HEK293T (cell line): ENCODE measurements at regions not wholly inside any gene's neighbourhood (a gene's known extent, or its start where the extent isn't known, plus 50 kb on each side); places are given as distances from the start of the nearest gene placed in this dataset.

ENCODE experiments used
- CTCF ChIA-PET: fragments of 350-600 bp; formaldehyde crosslinking; extraction: SDS; loops from one replicate; lab custom pipeline; 2021; ENCODE audit warnings: antibody characterized with exemption, inconsistent platforms; lab: Yijun Ruan, JAX
- POLR2A ChIA-PET: fragments of 350-600 bp; formaldehyde crosslinking; extraction: SDS; loops from one replicate; lab custom pipeline; 2020; ENCODE audit warnings: antibody characterized with exemption, inconsistent platforms; lab: Yijun Ruan, JAX
- DNase-seq: peaks from one replicate; pipeline ENCODE4 v3.0.0; 2012; ENCODE audit warnings: mixed read lengths; ENCODE audit errors: extremely low spot score
- ARNT ChIP-seq: fragments of 450-650 bp; IDR thresholded peaks from 2 replicates; pipeline ENCODE4 v1.6.1; 2017; ENCODE audit warnings: mild to moderate bottlenecking
- BHLHE40 ChIP-seq: fragments of 450-650 bp; IDR thresholded peaks from 2 replicates; pipeline ENCODE4 v1.6.1; 2016; ENCODE audit warnings: mild to moderate bottlenecking, moderate library complexity, borderline replicate concordance
- CTBP1 ChIP-seq: fragments of 450-650 bp; IDR thresholded peaks from 2 replicates; pipeline ENCODE4 v1.6.1; 2016; ENCODE audit warnings: borderline replicate concordance
- ELF4 ChIP-seq: fragments of 450-650 bp; IDR thresholded peaks from 2 replicates; pipeline ENCODE4 v1.6.1; 2017; ENCODE audit warnings: antibody characterized with exemption
- FOXA1 ChIP-seq: fragments of 450-650 bp; IDR thresholded peaks from 2 replicates; pipeline ENCODE4 v1.6.1; 2016; ENCODE audit warnings: mild to moderate bottlenecking
- FOXK2 ChIP-seq: fragments of 450-650 bp; IDR thresholded peaks from 2 replicates; pipeline ENCODE4 v1.6.1; 2016; ENCODE audit warnings: mild to moderate bottlenecking
- FOXM1 ChIP-seq: fragments of 450-650 bp; IDR thresholded peaks from 2 replicates; pipeline ENCODE4 v1.6.1; 2017; ENCODE audit warnings: mild to moderate bottlenecking, borderline replicate concordance
- HDGF ChIP-seq: fragments of 450-650 bp; IDR thresholded peaks from 2 replicates; pipeline ENCODE4 v1.6.1; 2017; ENCODE audit warnings: antibody characterized with exemption, borderline replicate concordance
- L3MBTL2 ChIP-seq: fragments of 450-650 bp; conservative IDR thresholded peaks from 2 replicates; pipeline ENCODE4 v1.6.1; 2016; ENCODE audit warnings: mild to moderate bottlenecking
- LEF1 ChIP-seq: fragments of 450-650 bp; IDR thresholded peaks from 2 replicates; pipeline ENCODE4 v1.6.1; 2017; ENCODE audit warnings: mild to moderate bottlenecking, borderline replicate concordance
- NFRKB ChIP-seq: fragments of 450-650 bp; IDR thresholded peaks from 2 replicates; pipeline ENCODE4 v1.6.1; 2016; ENCODE audit warnings: mild to moderate bottlenecking, moderate library complexity
- SP1 ChIP-seq: fragments of 450-650 bp; IDR thresholded peaks from 2 replicates; pipeline ENCODE4 v1.6.1; 2017
- SUZ12 ChIP-seq: fragments of 450-650 bp; IDR thresholded peaks from 2 replicates; pipeline ENCODE4 v1.6.1; 2016; ENCODE audit warnings: mild to moderate bottlenecking
- TARDBP ChIP-seq: fragments of 450-650 bp; IDR thresholded peaks from 2 replicates; pipeline ENCODE4 v1.6.1; 2016
- ZNF384 ChIP-seq: fragments of 450-650 bp; IDR thresholded peaks from 2 replicates; pipeline ENCODE4 v1.6.1; 2016
- TF ChIP-seq, protein P1 (sequence below): fragments of 450-650 bp; IDR thresholded peaks from 2 replicates; pipeline ENCODE4 v1.6.1; 2016

DNA sequence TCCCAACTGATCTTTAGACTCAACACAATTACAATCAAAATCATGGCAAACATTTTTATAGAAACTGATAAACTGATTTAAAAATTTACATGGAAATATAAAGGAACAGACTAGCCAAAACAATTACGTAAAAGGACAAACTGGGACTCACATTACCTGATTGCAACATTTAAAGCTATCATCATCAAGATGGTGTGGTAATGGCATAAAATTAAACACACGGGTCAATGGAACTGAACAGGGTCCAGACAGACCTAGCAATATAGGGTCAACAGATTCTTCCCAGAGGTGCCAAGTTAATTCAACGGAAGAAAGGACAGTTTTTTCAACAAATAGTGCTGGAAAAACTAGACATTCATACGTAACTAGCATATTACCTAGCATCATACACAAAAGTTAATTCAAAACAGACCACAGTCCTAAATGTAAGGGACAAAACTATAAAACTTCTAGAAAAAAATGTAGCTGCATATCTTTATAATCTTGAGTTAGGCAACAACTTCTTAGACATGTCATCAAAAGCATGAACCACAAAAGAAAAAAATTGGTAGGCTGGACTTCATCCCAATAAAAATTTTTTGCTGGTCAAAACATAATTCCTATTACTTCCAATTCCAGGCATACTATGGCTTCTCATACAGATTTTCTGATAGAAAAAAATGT lies 147.4 kb upstream of the BEND6 start:
- ChIA-PET POLR2A (interaction anchor here (2.3 kb wide), 1 partner anchor 35 kb away, joined by 5 read pairs; no protein-coding TSS in a partner anchor), CTCF (interaction anchor here (0.5 to 0.7 kb wide), 2 partner anchors 84 to 459 kb away, joined by 3 to 4 read pairs; no protein-coding TSS in a partner anchor)
- TF ChIP-seq SP1, result no peak
- TF ChIP-seq ZNF384, result no peak
- no peak for TF ChIP-seq FOXA1
- no peak for TF ChIP-seq TARDBP
- TF ChIP-seq SUZ12, result no peak
- no peak for TF ChIP-seq L3MBTL2
- TF ChIP-seq ELF4, result no peak
- no peak for TF ChIP-seq FOXM1
- TF ChIP-seq, protein P1, sequence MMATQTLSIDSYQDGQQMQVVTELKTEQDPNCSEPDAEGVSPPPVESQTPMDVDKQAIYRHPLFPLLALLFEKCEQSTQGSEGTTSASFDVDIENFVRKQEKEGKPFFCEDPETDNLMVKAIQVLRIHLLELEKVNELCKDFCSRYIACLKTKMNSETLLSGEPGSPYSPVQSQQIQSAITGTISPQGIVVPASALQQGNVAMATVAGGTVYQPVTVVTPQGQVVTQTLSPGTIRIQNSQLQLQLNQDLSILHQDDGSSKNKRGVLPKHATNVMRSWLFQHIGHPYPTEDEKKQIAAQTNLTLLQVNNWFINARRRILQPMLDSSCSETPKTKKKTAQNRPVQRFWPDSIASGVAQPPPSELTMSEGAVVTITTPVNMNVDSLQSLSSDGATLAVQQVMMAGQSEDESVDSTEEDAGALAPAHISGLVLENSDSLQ, result no peak
- TF ChIP-seq LEF1, result no peak
- TF ChIP-seq FOXK2, result no peak
- TF ChIP-seq BHLHE40, result no peak
- no peak for TF ChIP-seq HDGF
- no peak for TF ChIP-seq ARNT
- TF ChIP-seq CTBP1, result no peak
- no peak for TF ChIP-seq NFRKB
- DNase-seq, result no peak

DNA sequence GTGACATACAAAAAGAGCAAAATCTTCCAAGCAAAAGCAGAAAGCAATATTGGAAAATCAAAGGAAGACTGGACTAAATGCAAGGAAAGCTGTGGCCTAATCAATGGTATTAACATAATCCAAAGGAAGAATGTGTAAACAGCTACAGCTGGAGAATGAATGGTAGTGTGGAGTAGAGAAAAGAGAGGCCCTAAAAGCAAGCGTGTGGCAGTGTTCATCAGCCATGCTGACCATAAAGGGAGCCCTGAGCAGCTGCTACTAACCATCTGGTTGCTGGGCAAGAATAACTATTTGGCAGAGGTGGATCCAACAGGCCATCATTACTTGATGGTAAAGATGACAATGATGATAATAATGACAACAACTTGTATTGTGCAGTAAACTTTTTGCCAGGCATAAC lies 148.5 kb upstream of the BEND6 start:
- ChIA-PET POLR2A (interaction anchor here (2.3 kb wide), 1 partner anchor 36 kb away, joined by 5 read pairs; no protein-coding TSS in a partner anchor), CTCF (interaction anchor here (0.6 kb wide), 1 partner anchor 37 kb away, joined by 4 read pairs; no protein-coding TSS in a partner anchor)
- TF ChIP-seq TARDBP (no peak), SP1 (no peak), SUZ12 (no peak), ZNF384 (no peak), ARNT (no peak), CTBP1 (no peak), L3MBTL2 (no peak), FOXK2 (no peak), NFRKB (no peak)
- DNase-seq, result no peak

DNA sequence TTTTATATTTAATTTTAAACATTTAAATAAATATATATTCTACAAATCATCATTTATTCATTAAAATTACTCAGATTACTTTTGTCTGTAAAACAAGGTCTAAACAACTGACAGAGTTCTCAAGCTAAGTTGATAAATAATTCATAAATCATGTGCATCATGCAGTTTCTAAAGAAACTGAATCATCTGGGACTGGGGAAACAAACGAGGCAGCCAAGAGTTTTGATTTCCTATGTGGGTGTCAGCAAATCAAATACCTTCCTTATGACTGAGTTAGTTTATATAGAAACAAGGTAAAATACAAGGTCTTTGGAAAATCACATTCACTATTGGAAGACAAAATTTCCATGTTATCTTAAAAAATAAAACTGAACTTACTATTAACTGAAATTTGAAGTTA lies 149.9 kb upstream of the BEND6 start:
- POLR2A ChIA-PET, result no interaction called here

DNA sequence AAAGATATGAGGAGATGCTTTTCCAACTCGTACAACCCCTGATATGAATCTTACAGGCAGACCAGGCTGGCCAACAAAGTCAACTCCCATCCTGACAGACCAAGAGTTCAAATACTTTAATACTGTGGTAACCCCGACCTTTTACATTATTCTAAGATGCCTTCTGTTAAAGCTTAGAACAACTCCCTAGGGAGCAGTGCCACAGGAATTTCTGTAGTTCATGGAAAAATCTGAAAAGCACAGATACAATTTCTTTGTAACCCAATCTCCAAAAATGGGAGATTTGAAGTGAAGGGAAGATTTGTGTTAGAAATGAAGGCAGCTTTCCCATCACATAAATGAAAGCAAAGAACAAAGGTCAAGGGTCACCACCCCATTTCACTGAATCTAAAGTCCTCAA lies 151.3 kb upstream of the BEND6 start:
- TF ChIP-seq NFRKB, result no peak
- TF ChIP-seq LEF1, result no peak
- no peak for DNase-seq
- ChIA-PET CTCF (no interaction called here), POLR2A (no interaction called here)

More for the DNA sequence above, 149.9 kb upstream of the BEND6 start:
- no peak for DNase-seq
- TF ChIP-seq ELF4 (no peak), SUZ12 (no peak), L3MBTL2 (no peak), TARDBP (no peak), HDGF (no peak), SP1 (no peak), FOXA1 (no peak), LEF1 (no peak), FOXM1 (no peak), NFRKB (no peak), CTBP1 (no peak), FOXK2 (no peak), ARNT (no peak), ZNF384 (no peak), BHLHE40 (no peak)
- TF ChIP-seq, protein P1, result no peak
- CTCF ChIA-PET, result no interaction called here

DNA sequence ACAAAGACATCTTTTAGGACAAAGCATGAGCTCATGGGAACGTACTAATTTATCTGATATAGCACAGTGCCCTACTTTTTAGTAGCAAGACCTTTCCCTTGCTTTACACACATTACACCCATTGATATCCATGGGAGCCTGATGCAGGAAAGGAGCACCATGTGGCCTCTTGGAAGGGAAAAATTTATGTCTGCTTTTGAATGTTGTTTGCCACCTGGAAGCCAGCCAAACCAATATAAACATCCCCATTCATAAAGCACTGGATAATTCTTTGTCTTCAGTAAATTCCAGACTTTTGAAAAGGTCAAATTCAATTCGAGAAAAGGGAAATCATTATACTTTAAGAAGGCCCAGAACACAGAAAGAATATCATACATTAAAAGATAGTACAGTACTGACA lies 152.3 kb upstream of the BEND6 start:
- no peak for DNase-seq

More for the DNA sequence above, 152.3 kb upstream of the BEND6 start:
- CTCF ChIA-PET, result no interaction called here
- TF ChIP-seq SUZ12, result no peak
- no peak for TF ChIP-seq NFRKB
- TF ChIP-seq ARNT, result no peak
- TF ChIP-seq LEF1, result no peak
- no peak for TF ChIP-seq CTBP1
- TF ChIP-seq HDGF, result no peak
- TF ChIP-seq FOXK2, result no peak
- no peak for TF ChIP-seq FOXM1
- TF ChIP-seq TARDBP, result no peak
- TF ChIP-seq, protein P1, result no peak
- TF ChIP-seq ELF4, result no peak
- no peak for TF ChIP-seq L3MBTL2
- no peak for TF ChIP-seq FOXA1
- TF ChIP-seq BHLHE40, result no peak
- POLR2A ChIA-PET, result no interaction called here
